Testis (tissue), 2 donors: ENCODE measurements at regions not wholly inside any gene's neighbourhood (a gene's known extent, or its start where the extent isn't known, plus 50 kb on each side); places are given as distances from the start of the nearest gene placed in this dataset.

Experiments used
- POLR2A ChIP-seq: fragments of 450-650 bp; IDR thresholded peaks from one replicate; pipeline ENCODE4 v1.6.1; 2017; ENCODE audit warnings: antibody characterized with exemption, mild to moderate bottlenecking, moderate library complexity
- TF ChIP-seq, protein P1 (sequence below), 3 experiments: fragments of 450-650 bp in 2 of 3; fragments of 200-600 bp in 1 of 3; sonication (generic) in 1 of 3; IDR thresholded peaks; one replicate each; pipeline ENCODE4 v1.5.1; 2016 to 2019; ENCODE audit warnings: antibody characterized with exemption in 3 of 3, mild to moderate bottlenecking in 2 of 3, moderate library complexity in 1 of 3

DNA sequence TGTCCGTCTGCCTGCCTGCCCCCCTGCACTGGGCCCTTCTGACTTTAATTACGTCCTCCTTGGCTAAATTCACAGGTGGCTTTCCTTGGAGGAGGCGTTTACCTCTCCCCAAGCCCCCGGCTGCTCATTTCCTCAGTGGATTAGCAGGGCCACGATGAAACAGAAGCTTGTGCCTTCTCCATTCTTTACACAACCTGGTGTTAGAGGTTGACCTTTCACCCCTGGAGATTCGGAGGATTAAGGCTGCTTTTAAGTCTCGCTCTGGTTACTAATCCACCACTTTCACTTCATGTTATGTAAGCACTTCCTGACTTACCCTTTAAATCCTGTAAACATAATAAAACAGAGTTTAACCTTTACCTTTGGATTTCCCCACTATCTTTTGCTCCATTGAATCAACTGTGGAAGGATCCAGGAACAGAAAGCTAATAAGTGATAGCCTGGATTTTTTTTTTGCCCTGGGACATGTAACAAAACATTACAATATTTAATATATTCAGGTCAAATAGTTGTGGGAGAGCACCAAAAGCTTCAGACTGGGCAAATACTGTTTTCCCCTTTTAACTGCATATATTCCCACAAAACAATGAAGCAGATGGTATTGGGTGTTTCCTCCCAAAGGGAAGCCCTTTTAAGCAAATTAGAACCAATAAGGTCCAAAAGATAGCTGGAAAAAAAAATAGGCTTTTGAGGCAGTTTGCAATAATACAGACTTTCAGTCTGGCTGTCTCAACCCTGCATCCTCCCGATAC, 370.2 kb downstream of the EN1 start:
- TF ChIP-seq, protein P1, sequence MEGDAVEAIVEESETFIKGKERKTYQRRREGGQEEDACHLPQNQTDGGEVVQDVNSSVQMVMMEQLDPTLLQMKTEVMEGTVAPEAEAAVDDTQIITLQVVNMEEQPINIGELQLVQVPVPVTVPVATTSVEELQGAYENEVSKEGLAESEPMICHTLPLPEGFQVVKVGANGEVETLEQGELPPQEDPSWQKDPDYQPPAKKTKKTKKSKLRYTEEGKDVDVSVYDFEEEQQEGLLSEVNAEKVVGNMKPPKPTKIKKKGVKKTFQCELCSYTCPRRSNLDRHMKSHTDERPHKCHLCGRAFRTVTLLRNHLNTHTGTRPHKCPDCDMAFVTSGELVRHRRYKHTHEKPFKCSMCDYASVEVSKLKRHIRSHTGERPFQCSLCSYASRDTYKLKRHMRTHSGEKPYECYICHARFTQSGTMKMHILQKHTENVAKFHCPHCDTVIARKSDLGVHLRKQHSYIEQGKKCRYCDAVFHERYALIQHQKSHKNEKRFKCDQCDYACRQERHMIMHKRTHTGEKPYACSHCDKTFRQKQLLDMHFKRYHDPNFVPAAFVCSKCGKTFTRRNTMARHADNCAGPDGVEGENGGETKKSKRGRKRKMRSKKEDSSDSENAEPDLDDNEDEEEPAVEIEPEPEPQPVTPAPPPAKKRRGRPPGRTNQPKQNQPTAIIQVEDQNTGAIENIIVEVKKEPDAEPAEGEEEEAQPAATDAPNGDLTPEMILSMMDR (IDR thresholded peaks at IDR 0.05): no peak
- no peak for TF ChIP-seq POLR2A
